CD4-positive, alpha-beta T cell treated with Interleukin-10 for 1 hour (primary cell): ENCODE measurements at regions not wholly inside any gene's neighbourhood (a gene's known extent, or its start where the extent isn't known, plus 50 kb on each side); places are given as distances from the start of the nearest gene placed in this dataset.

Experiments
- DNase-seq: peaks from one replicate; pipeline ENCODE4 v3.0.0-alpha.2; 2020

DNA sequence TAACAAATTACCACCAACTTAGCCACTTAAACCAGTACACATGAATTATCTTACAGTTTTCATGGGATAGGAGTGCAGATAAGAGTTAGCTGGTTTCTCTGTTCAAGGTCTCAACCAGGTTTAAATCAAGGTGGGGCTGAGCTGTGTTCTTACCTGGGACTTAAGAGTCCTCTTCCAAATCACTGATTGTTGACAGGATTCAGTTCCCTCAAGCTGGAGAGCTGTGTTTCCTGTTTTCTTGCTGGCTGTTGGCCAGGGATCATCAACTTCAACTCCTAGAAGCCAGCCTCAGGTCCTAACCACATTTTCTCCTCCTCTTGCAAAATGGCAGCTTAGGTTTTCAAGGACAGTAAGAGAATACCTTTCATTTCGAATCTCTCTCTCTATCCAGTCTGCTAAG, 123.8 kb upstream of the CHRM3 start:
- no peak for DNase-seq

DNA sequence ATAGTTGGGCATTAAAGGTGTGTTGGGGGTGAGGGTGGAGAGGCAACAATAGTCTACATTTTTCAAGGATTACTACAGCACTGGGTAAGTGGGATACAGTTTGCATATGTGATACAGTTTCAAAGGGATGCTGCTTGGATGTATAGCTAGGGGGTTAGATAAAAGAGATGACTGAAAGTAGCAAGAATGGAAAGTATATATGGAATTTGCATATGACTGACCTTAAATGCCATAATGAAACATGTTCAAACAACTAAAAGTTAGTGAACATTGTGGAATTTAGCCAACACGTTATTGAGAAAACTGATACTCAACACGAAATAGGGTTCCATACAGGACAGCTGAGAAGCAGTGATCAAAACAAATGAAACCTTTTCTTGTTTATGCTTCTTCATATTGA, 124.8 kb upstream of the CHRM3 start:
- DNase-seq = no peak

DNA sequence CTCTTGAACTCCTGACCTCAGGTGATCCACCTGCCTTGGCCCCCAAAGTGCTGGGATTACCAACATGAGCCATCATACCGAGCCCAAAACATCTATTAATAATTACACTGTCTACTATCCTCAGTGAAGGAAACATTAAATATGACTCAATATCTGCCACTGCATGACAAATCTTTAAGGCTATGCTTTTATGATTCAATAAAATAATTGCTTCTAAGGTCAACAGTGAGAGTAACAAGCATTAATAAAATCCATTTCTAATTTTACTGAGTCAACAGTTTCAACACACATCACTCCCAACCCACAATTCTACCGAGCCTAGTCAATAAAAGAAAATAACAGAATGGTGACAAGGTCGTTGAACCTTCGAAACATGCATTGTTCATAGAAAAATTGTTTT, 125.5 kb upstream of the CHRM3 start:
- DNase-seq = no peak

DNA sequence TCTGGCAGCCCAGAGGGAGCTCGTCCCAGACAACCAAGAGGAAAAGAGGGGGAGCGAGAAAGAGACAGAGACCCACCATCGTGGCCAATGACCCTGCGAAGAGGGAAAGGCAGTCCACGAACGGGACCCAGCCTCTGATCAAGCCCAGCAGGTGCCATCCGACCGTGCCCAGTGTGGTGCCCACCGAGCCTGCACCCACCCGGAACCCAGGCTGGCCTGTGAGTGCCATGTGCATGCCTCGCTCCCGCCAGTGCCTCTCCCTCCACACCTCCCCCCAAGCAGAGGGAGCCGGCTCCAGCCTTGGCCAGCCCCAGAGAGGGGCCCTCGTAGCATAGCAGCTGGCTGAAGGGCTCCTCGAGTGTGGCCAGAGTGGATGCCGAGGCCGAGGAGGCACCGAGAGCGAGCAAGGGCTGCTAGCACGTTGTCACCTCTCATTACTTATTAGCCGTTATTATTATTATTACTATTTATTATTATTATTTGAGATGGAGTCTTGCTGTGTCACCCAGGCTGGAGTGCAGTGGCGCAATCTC, 130.7 kb upstream of the CHRM3 start:
- DNase-seq = no peak

DNA sequence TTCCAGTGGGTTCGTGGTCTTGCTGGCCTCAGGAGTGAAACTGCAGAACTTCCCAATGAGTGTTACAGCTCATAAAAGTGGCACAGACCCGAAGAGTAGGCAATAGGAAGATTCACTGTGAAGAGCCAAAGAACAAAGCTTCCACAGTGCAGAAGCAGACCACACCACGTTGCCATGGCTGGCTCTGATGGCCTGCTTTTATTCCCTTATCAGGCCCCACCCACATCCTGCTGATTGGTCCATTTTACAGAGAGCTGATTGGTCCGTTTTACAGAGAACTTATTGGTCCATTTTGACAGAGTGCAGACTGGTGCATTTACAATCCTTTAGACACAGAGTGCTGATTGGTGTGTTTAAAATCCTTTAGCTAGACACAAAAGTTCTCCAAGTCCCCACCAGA, 131.4 kb upstream of the CHRM3 start:
- no peak for DNase-seq

DNA sequence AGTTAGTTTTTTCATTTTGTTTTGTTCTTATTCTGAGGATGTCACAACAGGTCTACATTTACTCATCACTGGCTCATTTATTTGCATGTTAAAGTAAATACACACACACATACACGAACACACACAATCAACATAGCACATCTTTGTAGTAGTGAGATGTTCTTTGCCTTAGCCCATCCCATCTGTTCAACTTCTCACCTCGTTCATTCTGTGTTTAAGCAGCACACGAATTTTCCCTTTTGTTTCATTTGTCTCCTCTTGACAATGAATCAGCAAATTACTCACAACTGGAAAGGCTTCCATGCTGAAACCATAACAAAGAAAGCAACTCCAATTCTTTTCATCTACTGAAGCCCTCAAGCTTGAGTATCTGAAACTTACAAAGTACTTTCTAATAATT, 133.3 kb upstream of the CHRM3 start:
- DNase-seq = no peak

DNA sequence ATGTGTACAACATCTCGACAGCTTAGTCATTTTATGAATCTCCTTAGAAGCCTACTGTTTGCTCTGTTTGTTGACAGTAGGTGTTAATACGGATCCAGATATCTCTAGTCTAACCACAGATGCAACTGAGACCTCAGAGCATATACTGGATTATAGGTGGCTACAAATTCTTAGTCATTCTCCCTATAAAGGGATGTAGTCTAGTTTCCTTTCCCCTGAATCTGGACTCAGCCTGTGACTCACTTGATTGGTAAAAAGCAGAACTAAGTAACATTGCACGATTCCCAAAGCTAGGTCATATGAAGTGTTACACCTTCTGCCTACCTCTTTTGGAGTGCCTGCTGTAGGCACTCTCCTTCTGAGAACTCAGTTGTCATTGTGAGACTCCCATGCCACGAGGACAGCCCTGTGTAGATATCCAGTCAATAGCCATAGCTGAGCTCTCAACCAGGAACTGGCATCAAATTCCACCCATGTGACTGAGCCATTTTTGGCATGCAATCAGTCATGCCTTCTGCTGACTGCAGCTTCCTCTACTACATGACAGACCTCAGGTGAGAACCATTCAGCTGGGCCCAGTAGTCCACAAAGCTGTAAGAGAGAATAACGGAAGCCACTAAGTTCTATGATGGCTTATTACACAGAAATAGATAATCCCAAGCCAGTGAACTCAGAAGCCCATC, 135.9 kb upstream of the CHRM3 start:
- DNase-seq = no peak

DNA sequence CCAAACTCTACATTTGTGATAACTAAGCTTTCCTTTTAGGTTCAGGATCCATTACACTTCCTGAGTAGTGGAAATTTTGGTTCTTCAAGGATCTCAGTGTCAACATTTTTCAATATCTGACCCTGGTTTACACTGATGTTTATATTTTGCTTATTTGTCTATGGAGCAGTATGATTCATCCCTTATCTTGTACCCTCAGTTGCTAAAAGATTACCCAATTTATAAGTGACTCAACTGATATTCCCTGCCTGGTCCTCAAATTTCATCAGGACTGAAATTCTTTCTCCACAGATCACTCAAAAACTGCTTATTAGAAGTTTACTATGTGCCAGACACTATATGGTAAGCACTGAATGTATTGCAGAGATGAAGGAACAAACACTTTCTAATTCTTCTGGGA, 139.1 kb upstream of the CHRM3 start:
- no peak for DNase-seq

DNA sequence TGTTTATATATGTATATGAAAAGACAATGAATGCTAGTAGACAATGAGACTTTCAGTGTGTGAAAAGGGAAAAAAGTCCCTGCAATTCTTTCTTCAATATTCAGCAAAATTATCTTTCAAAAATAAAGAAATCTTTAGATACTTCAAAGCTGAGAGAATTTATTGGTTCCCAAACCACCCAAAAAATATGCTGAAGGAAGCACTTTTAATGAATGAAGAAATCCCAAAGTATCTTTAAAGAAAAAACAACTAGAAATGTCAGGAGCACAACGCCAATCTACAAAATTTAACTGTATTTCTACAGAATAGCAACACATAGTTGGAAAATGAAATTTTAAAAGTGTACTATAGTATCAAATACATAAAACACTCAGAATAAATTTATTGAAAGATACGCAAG, 142.3 kb upstream of the CHRM3 start:
- DNase-seq = no peak

DNA sequence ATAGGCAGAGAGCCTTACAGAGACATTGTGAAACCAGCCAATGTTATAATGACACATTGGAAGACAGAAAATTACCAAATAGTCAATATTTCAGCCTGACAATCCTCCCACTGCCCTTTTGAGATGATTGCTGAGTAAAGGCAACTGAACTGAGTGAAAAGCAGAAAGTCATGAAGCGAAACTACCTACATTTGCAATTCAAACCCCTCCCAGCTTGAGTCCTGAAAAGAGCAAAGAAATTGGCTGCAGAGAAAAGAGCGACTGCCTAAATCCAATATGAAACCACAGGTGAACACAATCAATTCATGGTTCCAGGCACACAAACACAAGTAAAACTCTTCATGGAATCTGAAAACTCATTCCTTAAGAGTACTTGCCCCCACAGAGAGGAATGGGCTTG, 143.4 kb upstream of the CHRM3 start:
- no peak for DNase-seq

DNA sequence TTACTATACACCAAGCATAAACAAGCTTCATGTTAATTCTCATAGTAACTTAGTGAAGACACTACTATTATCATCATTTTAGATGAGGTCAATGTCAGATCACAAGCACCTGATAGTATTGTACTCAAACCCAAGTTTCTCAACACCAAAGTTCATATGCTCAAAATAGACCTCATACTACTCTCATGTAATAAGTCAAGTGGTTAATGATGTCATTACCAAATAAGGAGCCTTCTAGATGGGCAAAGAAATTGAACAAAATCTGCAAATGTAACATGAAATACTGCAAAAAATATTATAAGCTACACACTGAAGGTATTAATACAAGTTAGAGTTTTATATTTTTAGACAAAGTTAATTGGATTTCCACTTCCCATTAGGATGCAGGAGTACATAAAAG, 144.0 kb upstream of the CHRM3 start:
- DNase-seq = no peak

DNA sequence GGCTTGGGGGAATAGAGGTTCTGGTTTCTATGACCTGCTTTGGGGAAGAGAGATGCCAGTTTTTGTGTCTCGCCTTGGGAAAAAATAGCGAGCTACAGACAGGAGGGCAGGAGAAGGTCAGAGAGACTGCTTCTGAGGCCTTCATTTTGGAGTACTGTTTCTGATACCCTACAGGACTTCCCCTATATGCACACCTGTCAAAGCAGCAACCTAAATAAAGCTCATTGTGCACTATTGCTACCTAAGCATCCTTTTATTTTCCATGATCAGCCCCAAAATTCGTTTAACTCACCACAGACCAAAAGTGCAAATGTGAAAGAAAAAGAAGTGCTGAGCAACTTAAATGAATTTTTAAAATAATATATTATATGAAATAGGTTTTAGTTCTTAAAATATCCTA, 145.6 kb upstream of the CHRM3 start:
- DNase-seq = no peak

DNA sequence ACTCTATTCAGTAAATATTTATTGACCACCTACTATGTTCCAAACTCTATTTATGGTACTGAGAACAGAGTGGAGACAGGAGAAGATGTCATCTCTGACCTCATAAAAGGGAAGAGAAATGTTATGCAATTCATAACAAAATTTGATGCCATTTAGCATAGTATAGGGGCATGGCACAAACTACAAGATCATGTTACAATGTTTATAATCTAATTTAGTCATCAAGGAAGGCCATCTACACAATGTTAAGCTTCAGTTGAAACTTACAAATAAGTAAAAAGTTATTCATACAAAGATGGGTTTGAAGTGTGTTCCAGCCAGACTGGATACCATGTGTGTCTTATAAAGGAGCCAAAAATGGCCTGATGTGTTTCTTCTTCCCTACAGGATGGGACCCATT, 146.8 kb upstream of the CHRM3 start:
- DNase-seq = no peak

DNA sequence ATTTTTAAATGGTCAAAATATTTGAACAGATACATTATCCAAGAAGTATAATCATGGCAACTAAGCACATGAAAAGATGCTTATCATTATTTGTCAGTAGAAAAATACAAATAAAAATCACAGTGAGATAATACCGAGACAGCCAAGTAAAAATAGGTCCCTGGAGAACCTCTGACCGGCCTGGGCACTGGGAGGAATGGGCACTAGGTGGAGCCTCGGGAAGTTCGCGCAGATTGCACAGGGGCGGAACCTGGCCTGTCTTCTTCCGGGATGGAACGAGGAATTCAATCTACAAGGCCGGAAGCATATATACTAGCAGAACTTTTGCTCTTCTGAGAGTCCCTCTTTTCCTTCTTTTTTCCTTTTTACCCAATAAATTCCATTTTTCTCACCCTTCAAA, 148.5 kb upstream of the CHRM3 start:
- no peak for DNase-seq

DNA sequence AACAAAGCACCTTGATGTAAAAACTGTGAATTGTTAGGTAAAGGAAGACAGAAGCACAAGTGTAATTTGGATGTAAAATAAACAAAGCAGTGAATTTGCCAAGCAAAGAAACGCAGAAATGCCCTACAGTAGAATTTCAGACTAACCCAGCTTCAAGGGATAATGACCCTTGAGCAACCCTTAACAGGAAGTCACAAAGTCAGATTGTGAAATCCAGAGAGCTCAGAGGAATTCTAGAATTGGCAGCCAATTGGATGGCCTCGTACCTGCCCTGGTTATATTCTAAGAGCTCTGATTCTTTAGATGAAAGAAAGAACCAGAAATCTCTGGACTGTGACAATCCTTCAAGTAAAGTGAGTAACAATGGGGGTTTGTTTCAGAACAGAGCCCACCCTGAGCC, 152.7 kb upstream of the CHRM3 start:
- no peak for DNase-seq

DNA sequence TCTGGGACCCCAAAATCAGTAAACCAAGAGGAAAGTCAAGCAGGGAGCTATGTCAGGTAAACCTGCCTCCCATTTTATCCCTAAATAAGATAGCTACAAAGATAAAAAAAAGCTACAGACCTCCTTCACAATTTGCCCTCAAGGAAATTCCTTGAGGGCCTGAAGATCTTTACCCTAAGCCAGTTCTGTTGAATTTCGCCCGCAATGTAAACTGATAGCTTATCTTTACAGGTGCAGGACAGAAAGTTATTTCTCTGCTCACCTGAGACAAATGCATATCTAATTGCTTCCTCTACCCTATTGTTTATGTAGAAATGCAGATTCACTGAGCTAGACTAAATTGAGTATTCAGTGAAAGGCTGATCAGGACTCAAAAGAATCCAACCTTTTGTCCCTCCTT, 153.4 kb upstream of the CHRM3 start:
- no peak for DNase-seq

DNA sequence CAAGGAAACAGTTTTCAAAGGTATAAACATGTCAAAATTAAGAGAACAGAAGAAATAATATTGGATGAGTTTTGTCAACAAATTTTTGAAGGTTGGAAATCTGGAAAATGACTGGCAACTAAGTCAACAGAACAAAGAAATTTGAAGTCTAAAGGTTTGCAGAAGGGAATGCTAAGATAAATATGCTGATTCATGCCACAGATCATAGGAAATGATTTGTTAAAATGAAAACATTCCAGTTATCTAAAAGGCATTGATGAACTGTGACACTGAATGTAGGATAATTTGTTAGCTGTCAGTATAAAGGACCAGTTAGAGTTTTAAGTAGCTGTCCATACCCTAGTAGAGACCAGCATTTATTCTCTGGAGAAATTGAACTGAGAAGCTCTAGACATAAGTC, 157.9 kb upstream of the CHRM3 start:
- DNase-seq = no peak

DNA sequence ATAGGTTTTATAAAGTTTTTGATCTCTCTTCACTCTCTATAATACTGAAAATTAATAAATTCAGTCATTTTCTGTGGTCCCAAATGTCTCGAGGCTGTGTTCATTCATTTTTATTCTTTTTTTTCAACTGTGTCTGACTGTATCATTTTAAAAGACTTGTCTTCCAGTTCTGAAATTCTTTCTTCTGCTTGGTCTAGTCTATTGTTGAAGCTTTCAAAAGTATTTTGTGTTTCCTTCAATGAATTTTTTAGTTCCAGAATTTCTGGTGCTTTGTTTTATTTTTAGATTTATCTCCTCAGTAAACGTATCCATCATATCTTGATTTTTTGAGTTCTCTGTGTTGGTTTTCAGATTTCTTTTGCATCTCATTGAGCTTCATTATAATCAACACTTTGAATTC, 161.0 kb upstream of the CHRM3 start:
- no peak for DNase-seq

DNA sequence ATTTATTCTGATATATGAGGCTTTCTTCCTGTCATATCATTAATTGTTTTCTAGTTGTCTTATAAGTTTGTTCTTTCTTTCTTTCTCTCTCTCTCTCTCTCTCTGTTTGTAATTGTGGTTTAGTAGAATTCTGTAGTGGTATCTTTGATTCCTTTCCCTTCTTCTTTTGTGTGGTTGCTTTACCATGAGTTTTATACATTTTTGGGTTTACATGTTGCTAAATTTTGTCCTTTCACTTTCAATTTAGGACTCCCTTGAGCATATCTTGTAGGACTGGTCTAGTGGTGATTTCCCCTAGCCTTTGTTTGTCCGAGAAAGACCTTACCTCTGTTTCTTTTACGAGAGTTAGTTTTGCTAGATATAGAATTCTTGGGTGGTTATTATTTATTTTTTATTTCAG, 162.3 kb upstream of the CHRM3 start:
- no peak for DNase-seq

DNA sequence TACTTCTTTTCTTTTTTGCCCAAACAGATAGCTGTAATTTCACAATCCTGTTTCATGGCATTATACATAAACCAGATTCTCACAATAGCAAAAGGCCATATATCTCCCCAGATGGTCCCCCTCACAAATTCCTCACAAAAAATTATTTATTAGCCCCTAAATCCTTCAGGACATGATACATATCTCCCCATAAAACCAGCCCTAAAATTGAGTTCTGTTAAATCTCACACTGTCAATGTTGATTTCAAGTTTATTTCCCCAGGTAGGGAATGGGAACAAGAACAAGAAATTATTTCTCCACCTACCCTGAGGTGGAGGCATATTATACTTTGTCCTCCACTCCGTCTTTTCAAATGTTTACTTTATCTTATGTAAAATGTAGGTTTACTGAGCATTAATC, 163.4 kb upstream of the CHRM3 start:
- no peak for DNase-seq

DNA sequence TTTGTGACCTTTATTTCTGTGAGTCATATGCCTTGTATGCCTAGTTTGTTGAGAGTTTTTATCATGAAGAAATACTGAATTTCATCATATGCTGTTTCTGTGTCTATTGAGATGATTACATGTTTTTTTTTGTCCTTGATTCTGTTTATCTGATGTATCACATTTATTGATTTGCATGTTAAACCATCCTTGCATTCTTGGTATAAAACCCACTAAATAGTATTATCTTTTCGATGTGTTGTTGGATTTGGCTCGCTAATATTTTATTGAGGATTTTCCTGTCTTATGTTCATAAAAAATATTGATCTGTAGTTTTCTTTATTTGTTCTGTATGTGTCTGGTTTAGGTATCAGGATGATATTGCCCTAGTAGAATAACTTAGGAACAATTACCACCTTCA, 164.7 kb upstream of the CHRM3 start:
- no peak for DNase-seq

DNA sequence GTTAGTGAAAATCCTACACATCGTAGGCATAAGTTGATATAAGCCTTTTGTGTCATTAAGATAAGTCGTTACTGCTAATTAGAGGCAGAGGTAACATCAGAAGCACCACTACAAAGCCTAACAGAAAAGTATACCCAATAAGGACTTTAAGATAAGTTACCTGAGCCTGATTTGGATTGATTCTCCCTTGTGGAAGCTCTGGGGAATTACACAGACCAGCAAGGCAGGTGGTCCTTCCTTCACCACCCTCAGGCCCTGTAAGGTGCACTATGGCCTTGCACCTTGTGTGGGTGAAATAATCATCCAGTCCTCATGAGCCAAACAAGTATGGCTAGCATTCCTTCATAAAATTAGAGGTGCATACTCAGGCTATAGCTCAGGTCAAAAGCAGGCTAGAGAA, 166.7 kb upstream of the CHRM3 start:
- no peak for DNase-seq

DNA sequence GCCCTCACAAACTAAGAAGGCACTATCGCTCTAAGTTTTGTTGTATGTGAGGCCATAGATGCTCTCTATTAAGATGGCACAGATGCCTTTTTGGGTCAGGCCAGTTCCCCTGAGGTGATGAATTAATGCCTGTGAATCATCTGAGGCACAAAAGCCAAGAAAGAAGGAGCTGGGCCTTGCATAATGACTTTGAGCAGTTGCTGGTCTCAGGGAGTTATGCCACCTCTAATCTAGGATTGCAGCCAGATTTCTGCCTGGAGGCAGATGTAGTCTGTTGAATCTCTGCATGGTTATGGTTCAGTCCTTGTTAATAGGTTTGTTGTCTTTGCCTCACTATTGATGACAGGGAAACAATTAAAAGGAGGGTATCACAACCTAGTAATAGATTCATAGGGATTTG, 168.1 kb upstream of the CHRM3 start:
- DNase-seq = no peak

DNA sequence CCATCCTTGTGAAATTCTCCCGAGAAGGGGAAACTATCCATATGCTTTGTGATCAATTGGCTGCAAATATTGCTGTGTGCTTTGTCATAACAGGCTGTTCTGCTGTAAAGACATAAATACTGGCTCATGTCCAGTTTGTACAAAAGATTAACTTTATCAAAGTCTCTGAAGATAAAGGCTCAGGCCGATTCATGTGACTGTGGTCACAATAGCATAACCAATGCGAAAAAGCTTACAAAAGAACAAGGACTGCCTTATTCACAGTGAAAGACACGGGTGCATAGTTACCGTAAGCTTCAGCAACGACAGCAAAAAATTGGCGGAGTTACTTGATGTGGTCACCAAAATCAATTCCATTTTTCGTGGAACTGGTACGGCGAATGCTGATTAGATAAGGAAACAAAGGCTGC, 173.6 kb upstream of the CHRM3 start:
- DNase-seq = no peak

DNA sequence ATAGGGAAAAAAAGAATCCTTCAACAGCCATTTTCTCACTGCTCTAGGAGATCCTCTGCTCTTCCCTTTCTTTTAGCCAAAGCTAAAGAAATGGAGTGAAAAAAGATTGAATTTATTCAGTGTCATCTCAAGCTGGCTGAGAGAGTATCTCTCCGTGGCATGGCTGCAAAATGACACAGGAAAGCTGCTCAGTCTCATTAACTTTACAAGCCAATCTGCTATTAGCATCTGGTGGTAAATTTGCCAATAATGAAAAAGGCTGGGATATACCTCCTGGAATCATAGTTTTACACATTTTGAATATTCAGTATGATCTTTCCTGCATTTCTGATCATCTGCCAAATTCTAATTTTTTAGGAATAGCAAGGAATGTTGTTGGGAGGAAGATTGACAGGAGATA, 176.8 kb upstream of the CHRM3 start:
- DNase-seq = no peak

DNA sequence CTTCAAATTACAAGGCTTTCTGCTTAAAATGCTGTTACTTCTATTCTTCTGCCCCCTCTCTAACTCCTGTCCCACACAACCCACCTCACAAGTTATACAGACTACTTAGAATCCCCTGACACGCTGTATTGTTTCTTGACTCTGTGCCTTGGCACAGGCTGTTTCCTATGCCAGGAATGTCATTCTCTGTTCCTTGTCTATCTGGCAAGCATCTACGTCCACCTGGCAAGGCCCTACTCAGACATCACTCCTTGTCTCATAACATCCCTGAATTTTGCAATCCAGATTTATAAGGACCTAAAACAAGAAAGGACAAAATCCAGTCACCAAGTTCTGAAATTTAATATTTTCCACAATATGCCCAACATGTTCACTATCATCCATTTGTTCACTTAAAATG, 182.0 kb upstream of the CHRM3 start:
- no peak for DNase-seq
